A673 (cell line): ENCODE measurements at regions not wholly inside any gene's neighbourhood (a gene's known extent, or its start where the extent isn't known, plus 50 kb on each side); places are given as distances from the start of the nearest gene placed in this dataset.

Source experiments
- EZH2 ChIP-seq: fragments of 200-600 bp; sonication (generic); IDR thresholded peaks from 2 replicates; pipeline ENCODE4 v1.6.1; 2017; ENCODE audit warnings: borderline replicate concordance, low read depth, mild to moderate bottlenecking, mixed read lengths, antibody characterized with exemption, low read length; ENCODE audit not compliant: poor library complexity, severe bottlenecking
- TF ChIP-seq, protein P1 (sequence below): fragments of 300-800, 200-600 bp; sonication (generic); conservative IDR thresholded peaks from 2 replicates; pipeline ENCODE4 v1.5.1; 2017; ENCODE audit warnings: low read depth, mild to moderate bottlenecking, antibody characterized with exemption, low read length, moderate library complexity, mixed read lengths

- TF ChIP-seq, protein P1, sequence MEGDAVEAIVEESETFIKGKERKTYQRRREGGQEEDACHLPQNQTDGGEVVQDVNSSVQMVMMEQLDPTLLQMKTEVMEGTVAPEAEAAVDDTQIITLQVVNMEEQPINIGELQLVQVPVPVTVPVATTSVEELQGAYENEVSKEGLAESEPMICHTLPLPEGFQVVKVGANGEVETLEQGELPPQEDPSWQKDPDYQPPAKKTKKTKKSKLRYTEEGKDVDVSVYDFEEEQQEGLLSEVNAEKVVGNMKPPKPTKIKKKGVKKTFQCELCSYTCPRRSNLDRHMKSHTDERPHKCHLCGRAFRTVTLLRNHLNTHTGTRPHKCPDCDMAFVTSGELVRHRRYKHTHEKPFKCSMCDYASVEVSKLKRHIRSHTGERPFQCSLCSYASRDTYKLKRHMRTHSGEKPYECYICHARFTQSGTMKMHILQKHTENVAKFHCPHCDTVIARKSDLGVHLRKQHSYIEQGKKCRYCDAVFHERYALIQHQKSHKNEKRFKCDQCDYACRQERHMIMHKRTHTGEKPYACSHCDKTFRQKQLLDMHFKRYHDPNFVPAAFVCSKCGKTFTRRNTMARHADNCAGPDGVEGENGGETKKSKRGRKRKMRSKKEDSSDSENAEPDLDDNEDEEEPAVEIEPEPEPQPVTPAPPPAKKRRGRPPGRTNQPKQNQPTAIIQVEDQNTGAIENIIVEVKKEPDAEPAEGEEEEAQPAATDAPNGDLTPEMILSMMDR, result no peak
- TF ChIP-seq EZH2, result no peak
Measured at GRCh38 chr14:21866479-21866878, 192.9 kb upstream of the OR4E1 start.
